ENCODE measurements at regions not wholly inside any gene's neighbourhood (a gene's known extent, or its start where the extent isn't known, plus 50 kb on each side); places are given as distances from the start of the nearest gene placed in this dataset.

DNA sequence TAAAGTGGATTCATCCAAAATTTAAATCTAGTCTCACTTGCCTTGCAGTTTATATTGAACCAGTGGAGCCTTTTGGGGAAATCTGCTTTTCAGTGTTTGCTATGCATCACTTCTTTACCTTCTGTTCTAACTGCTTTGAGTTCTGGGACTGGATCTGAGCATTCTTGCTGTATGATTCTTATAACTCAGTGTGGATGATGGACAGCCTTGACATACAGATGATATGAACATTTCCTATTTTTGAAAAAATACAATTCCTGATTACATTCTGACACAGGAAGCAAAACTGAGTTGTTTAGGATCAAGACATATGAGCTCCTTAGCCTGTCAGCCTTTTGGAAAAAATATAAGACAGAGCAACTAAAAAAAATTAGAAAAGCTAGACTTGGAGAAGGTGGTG is 115.2 kb downstream of the DISP1 start:
- H3K4me3 ChIP-seq, result no peak overlapping the region
- no peaks in the 10 kb centered on the region for H3K9me1 ChIP-seq (ENCODE audit: control insufficient read depth, insufficient read depth, low read length)
- no TSS peak for BruUV-seq (replicated peaks)
- peaks cover 0 to 2% of the 10 kb centered on the region in 2 experiments; a peak in 1 of 5 replicates for H3K27me3 ChIP-seq (ENCODE audit: control insufficient read depth in 2 of 2, insufficient read depth in 2 of 2, low read length in 2 of 2)
- H3K79me2 ChIP-seq (ENCODE audit: control insufficient read depth, insufficient read depth, low read length), result no peaks in the 10 kb centered on the region
- H3K36me3 ChIP-seq (ENCODE audit: control insufficient read depth, insufficient read depth, low read length), result no peaks in the 10 kb centered on the region
- no peak for DNase-seq (ENCODE audit: extremely low read depth in 1 of 4, low spot score in 3 of 4)
- no peak for TF ChIP-seq PHF21A (IDR thresholded peaks at IDR 0.05; ENCODE audit: borderline replicate concordance, low read depth)
- TF ChIP-seq, protein P1, sequence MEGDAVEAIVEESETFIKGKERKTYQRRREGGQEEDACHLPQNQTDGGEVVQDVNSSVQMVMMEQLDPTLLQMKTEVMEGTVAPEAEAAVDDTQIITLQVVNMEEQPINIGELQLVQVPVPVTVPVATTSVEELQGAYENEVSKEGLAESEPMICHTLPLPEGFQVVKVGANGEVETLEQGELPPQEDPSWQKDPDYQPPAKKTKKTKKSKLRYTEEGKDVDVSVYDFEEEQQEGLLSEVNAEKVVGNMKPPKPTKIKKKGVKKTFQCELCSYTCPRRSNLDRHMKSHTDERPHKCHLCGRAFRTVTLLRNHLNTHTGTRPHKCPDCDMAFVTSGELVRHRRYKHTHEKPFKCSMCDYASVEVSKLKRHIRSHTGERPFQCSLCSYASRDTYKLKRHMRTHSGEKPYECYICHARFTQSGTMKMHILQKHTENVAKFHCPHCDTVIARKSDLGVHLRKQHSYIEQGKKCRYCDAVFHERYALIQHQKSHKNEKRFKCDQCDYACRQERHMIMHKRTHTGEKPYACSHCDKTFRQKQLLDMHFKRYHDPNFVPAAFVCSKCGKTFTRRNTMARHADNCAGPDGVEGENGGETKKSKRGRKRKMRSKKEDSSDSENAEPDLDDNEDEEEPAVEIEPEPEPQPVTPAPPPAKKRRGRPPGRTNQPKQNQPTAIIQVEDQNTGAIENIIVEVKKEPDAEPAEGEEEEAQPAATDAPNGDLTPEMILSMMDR (IDR thresholded peaks at IDR 0.05 in 2 of 3, conservative IDR thresholded peaks at IDR 0.05 in 1 of 3; ENCODE audit: insufficient read depth in 2 of 3, low read depth in 1 of 3, low read length in 3 of 3), result no peak
- no peak for TF ChIP-seq ZNF695 (CRISPR knock-in tag; IDR thresholded peaks at IDR 0.05)
- no peak for TF ChIP-seq ZNF263 (CRISPR knock-in tag; IDR thresholded peaks at IDR 0.05; ENCODE audit: borderline replicate concordance)
- no peak for TF ChIP-seq NFATC3 (IDR thresholded peaks at IDR 0.05)
- no peak for FAIRE-seq
- no peak overlapping the region for H3K27ac ChIP-seq (ENCODE audit: extremely low read depth, low read depth, low read length)
- H4K20me1 ChIP-seq (replicated peaks; ENCODE audit: control insufficient read depth, insufficient read depth, low read length), result no peaks in the 10 kb centered on the region
- H2AFZ ChIP-seq (ENCODE audit: low read depth, low read length), result no peak overlapping the region
- H3K9ac ChIP-seq (ENCODE audit: insufficient read depth in 1 of 2, low read depth in 2 of 2, low read length in 2 of 2), result no peak overlapping the region
- intact Hi-C loops (cut with micrococcal nuclease) (no loop called here), in situ Hi-C loops (cut with MboI) (no loop called here)
- no peaks in the 10 kb centered on the region for H3K4me1 ChIP-seq (replicated peaks in 1 of 2; ENCODE audit: control insufficient read depth in 2 of 2, insufficient read depth in 2 of 2, low read length in 2 of 2)
- ChIA-PET POLR2A (no interaction called here), CTCF (ENCODE audit: low intra/inter-chr PET ratio) (no interaction called here)
- H3K9me3 ChIP-seq (replicated peaks; ENCODE audit: control insufficient read depth, insufficient read depth, low read depth, low read length), result no peaks in the 10 kb centered on the region
- H3K4me2 ChIP-seq (ENCODE audit: insufficient read depth, low read length), result no peak overlapping the region
- no peak for ATAC-seq

DNA sequence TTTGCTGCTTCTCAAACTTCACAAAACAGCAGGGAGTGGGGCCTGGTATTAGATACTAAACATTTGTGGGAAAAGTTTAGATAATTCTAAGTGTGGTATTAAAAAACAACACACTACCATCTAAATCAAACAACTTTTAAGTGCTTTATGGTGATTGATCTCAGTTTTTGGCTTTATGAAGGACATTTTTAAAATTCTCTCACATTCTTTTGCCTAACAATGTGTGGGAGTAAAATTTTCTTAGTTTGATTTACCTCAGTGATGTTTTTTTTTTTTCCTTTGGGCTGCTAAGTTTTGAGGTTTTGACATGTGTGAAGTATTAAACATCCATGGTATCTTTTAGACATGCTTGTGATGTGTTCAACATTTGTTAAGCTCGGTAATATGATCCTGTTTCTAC is 116.2 kb downstream of the DISP1 start:
- Histone ChIP-seq H3K9me3 (replicated peaks; ENCODE audit: control insufficient read depth, insufficient read depth, low read depth, low read length) (no peaks in the 10 kb centered on the region), H4K20me1 (replicated peaks; ENCODE audit: control insufficient read depth, insufficient read depth, low read length) (no peaks in the 10 kb centered on the region), H3K4me3 (no peak overlapping the region), H3K27me3 (ENCODE audit: control insufficient read depth in 2 of 2, insufficient read depth in 2 of 2, low read length in 2 of 2) (peaks cover 0 to 2% of the 10 kb centered on the region in 2 experiments; a peak in 1 of 5 replicates), H3K27ac (ENCODE audit: extremely low read depth, low read depth, low read length) (no peak overlapping the region), H3K4me2 (ENCODE audit: insufficient read depth, low read length) (no peak overlapping the region), H3K79me2 (ENCODE audit: control insufficient read depth, insufficient read depth, low read length) (no peaks in the 10 kb centered on the region), H2AFZ (ENCODE audit: low read depth, low read length) (no peak overlapping the region), H3K36me3 (ENCODE audit: control insufficient read depth, insufficient read depth, low read length) (no peaks in the 10 kb centered on the region), H3K9me1 (ENCODE audit: control insufficient read depth, insufficient read depth, low read length) (no peaks in the 10 kb centered on the region), H3K9ac (ENCODE audit: insufficient read depth in 1 of 2, low read depth in 2 of 2, low read length in 2 of 2) (no peak overlapping the region), H3K4me1 (replicated peaks in 1 of 2; ENCODE audit: control insufficient read depth in 2 of 2, insufficient read depth in 2 of 2, low read length in 2 of 2) (no peaks in the 10 kb centered on the region)
- ATAC-seq (no peak), DNase-seq (ENCODE audit: extremely low read depth in 1 of 4, low spot score in 3 of 4) (no peak), FAIRE-seq (no peak)
- no TSS peak for BruUV-seq (replicated peaks)
- CTCF ChIA-PET (ENCODE audit: low intra/inter-chr PET ratio), result no interaction called here
- in situ Hi-C loops (cut with MboI) (no loop called here), intact Hi-C loops (cut with micrococcal nuclease) (no loop called here)
- POLR2A ChIA-PET, result interaction anchor here (1.1 kb wide), 1 partner anchor 10 kb away, joined by 3 read pairs; no protein-coding TSS in a partner anchor
- WGBS (ENCODE audit: insufficient coverage, low coverage, missing lambda C conversion rate), result 0% methylated on average over 1 of the region's 1 CpG
- TF ChIP-seq ATF1 (CRISPR knock-in tag; IDR thresholded peaks at IDR 0.05) (no peak), ATF1 (tag; IDR thresholded peaks at IDR 0.05) (no peak), DMBX1 (CRISPR knock-in tag; IDR thresholded peaks at IDR 0.05; ENCODE audit: borderline replicate concordance) (no peak), DDX20 (tag; IDR thresholded peaks at IDR 0.05; ENCODE audit: low read depth) (no peak), ESRRA (IDR thresholded peaks at IDR 0.05; ENCODE audit: borderline replicate concordance, low read depth) (no peak), RFX7 (CRISPR knock-in tag; IDR thresholded peaks at IDR 0.05) (no peak)
- TF ChIP-seq, protein P2, sequence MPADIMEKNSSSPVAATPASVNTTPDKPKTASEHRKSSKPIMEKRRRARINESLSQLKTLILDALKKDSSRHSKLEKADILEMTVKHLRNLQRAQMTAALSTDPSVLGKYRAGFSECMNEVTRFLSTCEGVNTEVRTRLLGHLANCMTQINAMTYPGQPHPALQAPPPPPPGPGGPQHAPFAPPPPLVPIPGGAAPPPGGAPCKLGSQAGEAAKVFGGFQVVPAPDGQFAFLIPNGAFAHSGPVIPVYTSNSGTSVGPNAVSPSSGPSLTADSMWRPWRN (IDR thresholded peaks at IDR 0.05; ENCODE audit: low read depth), result no peak
- TF ChIP-seq, protein P3, sequence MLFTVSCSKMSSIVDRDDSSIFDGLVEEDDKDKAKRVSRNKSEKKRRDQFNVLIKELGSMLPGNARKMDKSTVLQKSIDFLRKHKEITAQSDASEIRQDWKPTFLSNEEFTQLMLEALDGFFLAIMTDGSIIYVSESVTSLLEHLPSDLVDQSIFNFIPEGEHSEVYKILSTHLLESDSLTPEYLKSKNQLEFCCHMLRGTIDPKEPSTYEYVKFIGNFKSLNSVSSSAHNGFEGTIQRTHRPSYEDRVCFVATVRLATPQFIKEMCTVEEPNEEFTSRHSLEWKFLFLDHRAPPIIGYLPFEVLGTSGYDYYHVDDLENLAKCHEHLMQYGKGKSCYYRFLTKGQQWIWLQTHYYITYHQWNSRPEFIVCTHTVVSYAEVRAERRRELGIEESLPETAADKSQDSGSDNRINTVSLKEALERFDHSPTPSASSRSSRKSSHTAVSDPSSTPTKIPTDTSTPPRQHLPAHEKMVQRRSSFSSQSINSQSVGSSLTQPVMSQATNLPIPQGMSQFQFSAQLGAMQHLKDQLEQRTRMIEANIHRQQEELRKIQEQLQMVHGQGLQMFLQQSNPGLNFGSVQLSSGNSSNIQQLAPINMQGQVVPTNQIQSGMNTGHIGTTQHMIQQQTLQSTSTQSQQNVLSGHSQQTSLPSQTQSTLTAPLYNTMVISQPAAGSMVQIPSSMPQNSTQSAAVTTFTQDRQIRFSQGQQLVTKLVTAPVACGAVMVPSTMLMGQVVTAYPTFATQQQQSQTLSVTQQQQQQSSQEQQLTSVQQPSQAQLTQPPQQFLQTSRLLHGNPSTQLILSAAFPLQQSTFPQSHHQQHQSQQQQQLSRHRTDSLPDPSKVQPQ (CRISPR knock-in tag; IDR thresholded peaks at IDR 0.05; ENCODE audit: borderline replicate concordance), result no peak
